ENCODE measurements at regions not wholly inside any gene's neighbourhood (a gene's known extent, or its start where the extent isn't known, plus 50 kb on each side); places are given as distances from the start of the nearest gene placed in this dataset.

DNA sequence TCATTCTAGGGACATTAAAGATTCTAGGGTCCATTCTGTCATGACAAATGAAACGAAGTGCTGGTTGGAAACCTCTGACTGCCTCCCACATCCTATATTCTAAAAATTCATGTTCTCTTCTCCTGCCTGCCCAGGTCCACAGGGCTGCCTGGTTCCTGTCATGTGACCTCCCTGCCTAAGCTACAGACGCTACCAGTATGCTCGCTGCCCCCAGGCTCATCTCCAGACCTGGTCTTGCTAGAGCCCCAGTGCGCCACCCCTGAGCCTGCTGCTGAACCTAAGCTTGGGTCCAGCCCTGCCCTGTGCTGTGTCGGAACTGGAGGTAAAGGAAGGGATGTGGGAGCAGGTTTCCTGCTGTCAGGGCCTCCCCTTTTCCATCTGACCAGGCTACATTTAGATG, 231.6 kb upstream of the CDH5 start:
- Histone ChIP-seq H3K27ac (no peak overlapping the region), H3K4me1 (peaks cover 0 to 10% (median 9%) of the 10 kb centered on the region in 4 donors), H3K9me3 (no peaks in the 10 kb centered on the region), H3K27me3 (no peaks in the 10 kb centered on the region), H3K36me3 (no peaks in the 10 kb centered on the region), H3K4me3 (no peak overlapping the region)
- TF ChIP-seq, protein P1, sequence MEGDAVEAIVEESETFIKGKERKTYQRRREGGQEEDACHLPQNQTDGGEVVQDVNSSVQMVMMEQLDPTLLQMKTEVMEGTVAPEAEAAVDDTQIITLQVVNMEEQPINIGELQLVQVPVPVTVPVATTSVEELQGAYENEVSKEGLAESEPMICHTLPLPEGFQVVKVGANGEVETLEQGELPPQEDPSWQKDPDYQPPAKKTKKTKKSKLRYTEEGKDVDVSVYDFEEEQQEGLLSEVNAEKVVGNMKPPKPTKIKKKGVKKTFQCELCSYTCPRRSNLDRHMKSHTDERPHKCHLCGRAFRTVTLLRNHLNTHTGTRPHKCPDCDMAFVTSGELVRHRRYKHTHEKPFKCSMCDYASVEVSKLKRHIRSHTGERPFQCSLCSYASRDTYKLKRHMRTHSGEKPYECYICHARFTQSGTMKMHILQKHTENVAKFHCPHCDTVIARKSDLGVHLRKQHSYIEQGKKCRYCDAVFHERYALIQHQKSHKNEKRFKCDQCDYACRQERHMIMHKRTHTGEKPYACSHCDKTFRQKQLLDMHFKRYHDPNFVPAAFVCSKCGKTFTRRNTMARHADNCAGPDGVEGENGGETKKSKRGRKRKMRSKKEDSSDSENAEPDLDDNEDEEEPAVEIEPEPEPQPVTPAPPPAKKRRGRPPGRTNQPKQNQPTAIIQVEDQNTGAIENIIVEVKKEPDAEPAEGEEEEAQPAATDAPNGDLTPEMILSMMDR (IDR thresholded peaks at IDR 0.05), result no peak
- TF ChIP-seq EP300 (IDR thresholded peaks at IDR 0.05), result no peak
- no peak for TF ChIP-seq POLR2A (IDR thresholded peaks at IDR 0.05)
- TF ChIP-seq POLR2AphosphoS5 (IDR thresholded peaks at IDR 0.05), result no peak
- 64 to 66% methylated on average over 5 of the region's 5 CpGs for WGBS, 2 donors
- no peak for DNase-seq
- intact Hi-C loops (cut with DNase I), result no loop called here

DNA sequence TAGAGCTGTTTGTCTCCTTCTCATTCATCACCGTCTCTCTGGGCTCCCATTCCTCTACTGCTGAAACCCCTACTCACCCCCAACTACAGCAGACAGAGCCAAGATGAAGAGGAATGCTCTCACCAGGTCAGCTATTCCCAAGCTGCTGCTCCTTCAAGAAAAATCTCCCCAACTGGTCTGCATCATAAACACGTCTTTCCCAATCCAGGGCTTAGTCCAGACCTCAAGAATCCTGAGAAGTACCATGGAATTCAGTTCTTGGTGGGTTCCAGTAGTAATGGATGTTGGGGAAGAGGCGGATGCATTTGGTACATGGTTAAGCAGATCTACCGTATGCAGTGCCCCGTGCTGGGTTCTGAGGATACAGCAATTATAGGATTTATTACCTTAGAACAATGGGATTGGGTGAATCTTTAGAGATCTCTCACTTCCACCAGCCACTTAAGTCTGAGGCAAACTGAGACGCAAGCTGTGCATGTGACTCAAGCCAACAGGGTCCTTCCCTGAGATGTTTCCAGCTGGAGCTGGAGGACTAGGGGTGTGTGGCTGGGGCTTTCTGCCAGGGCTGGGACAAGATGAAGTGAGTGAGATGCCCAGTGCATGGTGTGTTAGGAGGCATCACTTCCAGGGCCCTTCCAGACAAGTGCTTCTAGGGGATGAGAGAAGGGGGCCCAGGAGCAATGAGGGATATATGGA, 232.7 kb upstream of the CDH5 start:
- Histone ChIP-seq H3K9me3 (no peaks in the 10 kb centered on the region), H3K36me3 (no peaks in the 10 kb centered on the region), H3K4me1 (peaks cover 0 to 10% (median 9%) of the 10 kb centered on the region in 4 donors), H3K27ac (no peak overlapping the region), H3K4me3 (no peak overlapping the region), H3K27me3 (no peaks in the 10 kb centered on the region)
- intact Hi-C loops (cut with DNase I), result no loop called here
- 67 to 78% methylated on average over 6 of the region's 6 CpGs for WGBS, 2 donors
- DNase-seq, result no peak
- TF ChIP-seq, protein P1 (IDR thresholded peaks at IDR 0.05), result no peak
- TF ChIP-seq POLR2A (IDR thresholded peaks at IDR 0.05) (no peak), POLR2AphosphoS5 (IDR thresholded peaks at IDR 0.05) (no peak), EP300 (IDR thresholded peaks at IDR 0.05) (no peak)

DNA sequence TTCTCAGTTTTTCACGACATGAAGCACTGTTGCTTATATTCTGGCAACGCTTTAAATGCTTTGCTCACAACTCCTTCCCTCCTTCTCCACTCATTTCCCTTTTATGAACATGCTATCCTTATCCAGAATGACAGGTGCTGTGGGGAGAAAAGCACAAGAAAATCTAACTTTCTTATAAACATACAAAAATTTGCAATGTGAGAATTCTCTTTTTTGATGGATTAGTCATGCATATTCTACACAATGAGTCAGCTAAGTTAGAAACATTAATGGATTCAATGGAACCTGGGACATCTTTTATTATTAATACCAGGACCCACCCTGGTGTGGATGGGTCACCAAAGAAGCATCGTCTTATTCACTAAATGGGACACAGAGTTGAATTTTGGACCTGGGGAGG, 234.6 kb upstream of the CDH5 start:
- H3K27ac ChIP-seq, result no peak overlapping the region
- H3K36me3 ChIP-seq, result no peaks in the 10 kb centered on the region
- intact Hi-C loops (cut with DNase I), result no loop called here
- H3K4me1 ChIP-seq, result peaks cover 0 to 10% (median 9%) of the 10 kb centered on the region in 4 donors
- 70 to 80% methylated on average over 3 of the region's 3 CpGs for WGBS, 2 donors
- no peak overlapping the region for H3K4me3 ChIP-seq
- peaks cover 0 to 5% (median 0%) of the 10 kb centered on the region in 3 donors for H3K27me3 ChIP-seq
- no peaks in the 10 kb centered on the region for H3K9me3 ChIP-seq
- DNase-seq, result no peak
- no peak for TF ChIP-seq POLR2AphosphoS5 (IDR thresholded peaks at IDR 0.05)
- TF ChIP-seq, protein P1 (IDR thresholded peaks at IDR 0.05), result no peak
- no peak for TF ChIP-seq POLR2A (IDR thresholded peaks at IDR 0.05)
- TF ChIP-seq EP300 (IDR thresholded peaks at IDR 0.05), result no peak

DNA sequence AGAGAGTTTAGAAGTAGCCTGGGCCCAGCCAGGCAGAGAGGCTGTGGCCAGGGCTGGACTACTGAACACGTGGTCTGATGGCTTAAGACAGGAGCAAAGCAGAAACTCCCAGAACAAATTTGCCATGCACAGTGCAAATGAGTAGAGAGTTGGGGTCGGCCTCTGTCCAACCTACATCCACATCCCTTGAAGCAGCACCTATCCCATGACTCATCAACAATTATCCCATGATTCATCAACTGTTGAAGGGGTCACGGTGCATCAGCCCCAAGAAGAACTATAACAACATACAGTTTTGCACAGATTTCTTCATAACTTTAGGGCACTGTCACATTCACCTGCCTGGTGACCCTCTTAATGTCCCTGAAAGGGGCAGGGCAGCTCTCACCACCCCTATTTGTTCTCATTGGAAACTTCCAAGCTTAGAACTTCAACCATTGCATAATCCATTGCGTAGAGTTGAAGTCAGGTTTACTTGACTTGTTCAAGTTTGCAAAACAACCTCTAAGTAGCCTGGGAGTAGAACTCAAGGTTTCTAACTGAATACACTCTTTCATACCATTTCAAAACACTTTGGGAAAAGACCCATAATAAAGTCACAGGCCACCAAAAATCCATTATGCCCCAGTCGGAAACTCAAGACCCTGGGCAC, 235.2 kb upstream of the CDH5 start:
- peaks cover 0 to 10% (median 9%) of the 10 kb centered on the region in 4 donors for H3K4me1 ChIP-seq
- TF ChIP-seq POLR2AphosphoS5 (IDR thresholded peaks at IDR 0.05), result no peak
- TF ChIP-seq, protein P1 (IDR thresholded peaks at IDR 0.05), result no peak
- TF ChIP-seq EP300 (IDR thresholded peaks at IDR 0.05), result no peak
- TF ChIP-seq POLR2A (IDR thresholded peaks at IDR 0.05), result no peak
- DNase-seq, result no peak
- no peak overlapping the region for H3K4me3 ChIP-seq
- no peak overlapping the region for H3K27ac ChIP-seq
- H3K27me3 ChIP-seq, result peaks cover 0 to 9% (median 0%) of the 10 kb centered on the region in 3 donors
- H3K9me3 ChIP-seq, result no peaks in the 10 kb centered on the region
- intact Hi-C loops (cut with DNase I), result no loop called here
- 75 to 86% methylated on average over 5 of the region's 5 CpGs for WGBS, 2 donors
- no peaks in the 10 kb centered on the region for H3K36me3 ChIP-seq
